Naive thymus-derived CD8-positive, alpha-beta T cell (primary cell): ENCODE measurements at regions not wholly inside any gene's neighbourhood (a gene's known extent, or its start where the extent isn't known, plus 50 kb on each side); places are given as distances from the start of the nearest gene placed in this dataset.

Source experiments
- ATAC-seq, 2 donors: fragments of 150-1000 bp; cut with Tn5 transposase in 1 of 2; sonication (Bioruptor Pico), chemical (Tn5 transposase) in 1 of 2; 1 replicate in 1 of 2; 2 replicates in 1 of 2; pipeline ENCODE4 v1.10.0; 2021; ENCODE audit warnings: mild to moderate bottlenecking in 2 of 2, moderate library complexity in 2 of 2
- POLR2A ChIA-PET: fragments of 350-600 bp; sonication (Branson Sonifier 250); formaldehyde crosslinking; loops from one replicate; lab custom pipeline; 2021; ENCODE audit warnings: antibody characterized with exemption; lab: Charles Lee
- DNase-seq, 10 donors: peaks; one replicate each; pipeline versions ENCODE4 v3.0.0 to v3.0.0-alpha.2; 2020 to 2022
- H3K27ac Mint-ChIP-seq, 10 donors: one replicate each; pipeline ENCODE4 v1.8.0; 2020 to 2022; ENCODE audit warnings: mild to moderate bottlenecking in 10 of 10, mixed read lengths in 10 of 10, moderate library complexity in 4 of 10, inconsistent platforms in 1 of 10
- H3K27me3 Mint-ChIP-seq, 5 donors: one replicate each; pipeline ENCODE4 v1.8.0; 2021 to 2022; ENCODE audit warnings: mixed read lengths in 5 of 5
- H3K36me3 Mint-ChIP-seq, 3 donors: one replicate each; pipeline ENCODE4 v1.8.0; 2020 to 2022; ENCODE audit warnings: mixed read lengths in 3 of 3, mild to moderate bottlenecking in 2 of 3, inconsistent platforms in 1 of 3
- H3K4me1 Mint-ChIP-seq, 4 donors: one replicate each; pipeline ENCODE4 v1.8.0; 2021 to 2022; ENCODE audit warnings: mixed read lengths in 4 of 4
- H3K4me3 Mint-ChIP-seq, 10 donors: one replicate each; pipeline ENCODE4 v1.8.0; 2020 to 2022; ENCODE audit warnings: mild to moderate bottlenecking in 10 of 10, mixed read lengths in 10 of 10, moderate library complexity in 6 of 10, inconsistent platforms in 1 of 10
- H3K9me3 Mint-ChIP-seq, 9 donors: one replicate each; pipeline ENCODE4 v1.8.0; 2020 to 2022; ENCODE audit warnings: mixed read lengths in 9 of 9, mild to moderate bottlenecking in 3 of 9, inconsistent platforms in 1 of 9, moderate library complexity in 1 of 9

DNA sequence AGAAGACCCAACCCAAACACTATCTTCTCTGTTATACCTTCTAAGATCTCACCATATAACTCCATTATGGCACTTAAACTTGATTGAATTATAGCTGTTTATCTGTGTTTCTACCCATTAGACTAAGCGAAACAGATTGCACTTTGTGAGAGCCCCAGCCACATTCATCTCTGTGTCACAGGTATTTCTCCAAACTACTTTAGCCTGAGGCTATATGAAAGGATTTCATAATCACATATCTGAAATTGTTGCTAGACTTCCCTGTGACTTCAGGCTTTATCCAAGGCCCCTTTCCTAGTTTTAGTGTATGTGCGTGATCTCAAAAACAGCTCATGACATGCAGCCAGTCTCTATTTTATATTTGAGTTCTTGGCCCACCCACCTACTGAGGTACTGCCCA lies 745.0 kb upstream of the ACVR2A start:
- H3K4me1 Mint-ChIP-seq, result no peaks in the 10 kb centered on the region
- no peak for ATAC-seq
- H3K27me3 Mint-ChIP-seq, result peaks cover under 1 to 11% (median 3%) of the 10 kb centered on the region in 5 donors
- H3K36me3 Mint-ChIP-seq, result no peaks in the 10 kb centered on the region
- no peak overlapping the region for H3K27ac Mint-ChIP-seq
- no peak overlapping the region for H3K4me3 Mint-ChIP-seq
- H3K9me3 Mint-ChIP-seq, result peaks cover 0 to 3% (median 0%) of the 10 kb centered on the region in 9 donors
- POLR2A ChIA-PET, result no interaction called here
- DNase-seq, result no peak

DNA sequence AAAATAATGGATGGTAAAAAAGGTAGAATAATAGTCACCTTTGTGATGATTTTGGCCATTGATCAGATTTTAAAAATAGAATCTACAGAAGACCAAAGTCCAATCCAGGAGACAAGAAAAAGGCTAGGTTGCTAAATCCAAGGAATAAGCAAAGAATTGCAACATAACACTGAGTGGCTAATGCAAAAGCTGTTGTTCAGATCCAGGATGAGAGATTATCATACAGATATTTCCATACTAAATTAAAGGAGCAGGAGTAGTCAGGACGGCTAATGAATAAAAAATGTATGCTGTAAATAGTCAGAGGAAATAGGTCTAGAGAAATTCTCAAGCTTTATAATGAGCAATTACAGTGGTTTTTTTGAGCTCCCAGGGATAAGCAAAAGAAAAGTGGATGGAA lies 745.9 kb upstream of the ACVR2A start:
- peaks cover 0 to 3% (median 0%) of the 10 kb centered on the region in 9 donors for H3K9me3 Mint-ChIP-seq
- DNase-seq (no peak), ATAC-seq (no peak)
- no peaks in the 10 kb centered on the region for H3K4me1 Mint-ChIP-seq
- POLR2A ChIA-PET, result no interaction called here
- H3K4me3 Mint-ChIP-seq, result no peak overlapping the region
- H3K27ac Mint-ChIP-seq, result no peak overlapping the region
- peaks cover 3 to 17% (median 7%) of the 10 kb centered on the region in 5 donors for H3K27me3 Mint-ChIP-seq
- H3K36me3 Mint-ChIP-seq, result no peaks in the 10 kb centered on the region

DNA sequence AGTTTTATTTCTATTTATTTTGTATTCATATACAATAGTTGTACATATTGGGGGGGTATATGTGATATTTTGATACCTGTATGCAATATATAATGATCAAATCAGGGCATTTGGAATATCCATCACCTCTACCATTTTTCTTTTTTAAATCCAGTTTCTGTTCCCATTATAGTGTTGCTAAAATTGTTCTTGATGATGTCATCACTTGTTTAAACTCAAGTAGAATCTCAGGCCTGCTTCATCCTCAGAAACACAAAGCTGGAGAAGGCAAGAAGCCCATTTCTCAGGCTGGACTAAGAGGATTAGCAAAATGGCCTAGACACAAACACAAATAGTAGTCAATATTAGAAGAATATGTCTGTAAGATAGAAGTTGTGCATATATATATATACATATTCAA lies 747.1 kb upstream of the ACVR2A start:
- Mint-ChIP-seq H3K27ac (no peak overlapping the region), H3K4me1 (no peaks in the 10 kb centered on the region), H3K9me3 (peaks cover 0 to 1% (median 0%) of the 10 kb centered on the region in 9 donors), H3K4me3 (no peak overlapping the region), H3K27me3 (peaks cover under 1 to 13% (median 6%) of the 10 kb centered on the region in 5 donors), H3K36me3 (no peaks in the 10 kb centered on the region)
- DNase-seq (no peak), ATAC-seq (no peak)
- POLR2A ChIA-PET, result no interaction called here

DNA sequence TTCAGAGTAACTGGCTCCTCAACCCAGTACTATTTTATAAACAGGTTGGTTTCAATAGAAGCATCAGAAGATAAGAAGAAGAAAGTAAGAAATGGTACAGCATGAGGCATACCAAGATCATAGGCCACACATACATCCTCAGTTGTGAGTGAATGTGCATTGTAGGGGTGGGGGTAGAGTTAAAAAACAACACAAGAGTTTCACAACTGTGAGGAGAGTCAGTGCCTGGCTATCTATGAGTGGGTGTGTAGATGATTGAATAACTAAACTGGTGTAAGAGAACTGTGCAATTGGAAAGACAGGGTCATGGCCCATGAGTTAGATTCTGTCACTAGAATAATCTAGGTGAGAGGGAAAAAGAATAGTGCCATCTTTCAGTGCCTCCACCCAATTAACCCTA lies 748.2 kb upstream of the ACVR2A start:
- no peaks in the 10 kb centered on the region for H3K4me1 Mint-ChIP-seq
- peaks cover 0 to 11% (median 5%) of the 10 kb centered on the region in 5 donors for H3K27me3 Mint-ChIP-seq
- DNase-seq (no peak), ATAC-seq (no peak)
- no peaks in the 10 kb centered on the region for H3K36me3 Mint-ChIP-seq
- POLR2A ChIA-PET, result interaction anchor here (0.6 kb wide), 1 partner anchor 780 kb away, joined by 3 read pairs; no protein-coding TSS in a partner anchor
- no peaks in the 10 kb centered on the region for H3K9me3 Mint-ChIP-seq
- H3K4me3 Mint-ChIP-seq, result no peak overlapping the region
- no peak overlapping the region for H3K27ac Mint-ChIP-seq

DNA sequence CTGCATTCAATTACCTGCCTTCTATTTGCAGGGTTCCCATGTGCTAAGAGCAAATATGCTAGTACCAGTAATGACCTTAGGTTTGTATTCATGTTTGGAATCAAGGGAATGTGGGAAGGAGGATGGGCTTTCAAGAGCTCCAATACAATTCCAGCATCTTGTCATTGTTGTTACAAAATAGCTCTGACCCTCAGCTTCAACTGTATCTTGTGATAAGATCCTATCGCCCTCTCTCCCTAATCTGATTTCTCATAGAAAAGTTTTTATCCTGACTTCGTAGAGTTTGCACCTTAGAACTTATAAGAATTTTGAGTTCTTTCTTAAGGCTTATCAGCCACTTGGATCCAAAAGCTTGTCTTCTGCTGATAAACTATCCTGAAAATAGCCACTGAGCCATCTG lies 749.5 kb upstream of the ACVR2A start:
- Mint-ChIP-seq H3K36me3 (no peaks in the 10 kb centered on the region), H3K4me3 (no peak overlapping the region), H3K27ac (no peak overlapping the region), H3K4me1 (no peaks in the 10 kb centered on the region), H3K9me3 (no peaks in the 10 kb centered on the region), H3K27me3 (peaks cover 0 to 10% (median 5%) of the 10 kb centered on the region in 5 donors)
- DNase-seq, result no peak
- POLR2A ChIA-PET, result no interaction called here
- no peak for ATAC-seq

DNA sequence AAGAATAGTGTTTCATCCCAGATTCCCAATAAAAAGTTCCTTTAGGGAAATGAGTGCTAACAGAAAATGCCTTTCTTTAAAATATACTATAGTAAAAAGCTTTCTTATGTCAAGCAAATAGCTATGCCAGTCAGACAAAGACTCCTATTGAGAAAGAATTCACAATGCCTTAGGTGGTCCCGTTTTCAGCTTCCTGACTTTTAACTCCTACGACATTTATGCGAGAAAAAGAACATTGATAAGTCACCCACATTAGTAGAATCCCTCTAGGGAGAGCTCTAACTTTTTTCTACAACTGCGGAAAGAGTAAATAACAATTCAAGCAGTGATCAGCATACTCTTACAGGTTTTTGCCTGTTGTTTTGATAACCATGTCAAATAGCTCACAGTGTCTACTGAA lies 750.8 kb upstream of the ACVR2A start:
- Mint-ChIP-seq H3K4me1 (no peaks in the 10 kb centered on the region), H3K4me3 (no peak overlapping the region), H3K27me3 (peaks cover 0 to 10% (median 7%) of the 10 kb centered on the region in 5 donors), H3K36me3 (no peaks in the 10 kb centered on the region), H3K9me3 (no peaks in the 10 kb centered on the region), H3K27ac (no peak overlapping the region)
- no peak for DNase-seq
- POLR2A ChIA-PET, result no interaction called here
- ATAC-seq, result no peak

DNA sequence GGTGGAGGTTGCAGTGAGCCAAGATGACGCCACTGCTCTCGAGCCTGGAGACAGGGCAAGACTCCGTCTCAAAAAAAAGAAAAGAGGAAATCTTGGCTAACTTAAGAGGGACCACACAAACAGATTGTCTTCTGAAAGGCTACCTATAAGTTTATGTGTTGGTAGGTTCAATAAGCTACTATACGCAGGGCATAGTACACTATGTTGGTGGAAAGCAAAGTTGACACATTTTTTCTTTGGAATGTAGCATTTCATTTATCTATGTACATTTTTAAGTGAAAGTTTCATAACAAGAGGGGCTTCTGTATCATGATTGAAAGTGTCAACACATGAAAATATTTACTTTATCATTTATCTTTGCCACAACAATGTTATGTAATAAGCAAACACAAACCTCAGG lies 752.6 kb upstream of the ACVR2A start:
- Mint-ChIP-seq H3K9me3 (no peaks in the 10 kb centered on the region), H3K27ac (no peak overlapping the region), H3K27me3 (peaks cover 0 to 10% (median 5%) of the 10 kb centered on the region in 5 donors), H3K4me3 (no peak overlapping the region), H3K36me3 (no peaks in the 10 kb centered on the region), H3K4me1 (no peaks in the 10 kb centered on the region)
- POLR2A ChIA-PET, result no interaction called here
- ATAC-seq, result no peak
- DNase-seq, result no peak

DNA sequence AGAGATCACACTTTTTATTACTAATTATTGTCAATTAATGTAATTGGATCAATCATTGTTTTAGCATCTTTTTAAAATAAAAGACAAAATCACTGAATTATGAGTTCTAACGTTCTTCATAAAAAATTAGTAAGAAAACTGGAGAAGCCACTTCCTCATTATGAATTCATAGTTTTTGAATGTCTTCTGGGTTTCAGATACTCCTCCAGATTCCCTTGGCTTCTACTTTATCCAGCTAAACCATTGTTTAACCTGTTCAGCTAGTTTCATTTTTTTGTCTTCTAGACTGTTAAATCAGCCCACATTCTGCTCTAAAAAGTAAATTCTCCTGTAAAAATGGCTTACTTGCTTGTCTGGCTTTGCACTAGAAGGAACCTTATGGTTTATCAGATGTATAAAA lies 753.4 kb upstream of the ACVR2A start:
- Mint-ChIP-seq H3K4me3 (no peak overlapping the region), H3K27ac (no peak overlapping the region), H3K4me1 (no peaks in the 10 kb centered on the region), H3K36me3 (no peaks in the 10 kb centered on the region), H3K27me3 (peaks cover 2 to 10% (median 5%) of the 10 kb centered on the region in 5 donors), H3K9me3 (no peaks in the 10 kb centered on the region)
- DNase-seq, result no peak
- ATAC-seq, result no peak
- POLR2A ChIA-PET, result no interaction called here

DNA sequence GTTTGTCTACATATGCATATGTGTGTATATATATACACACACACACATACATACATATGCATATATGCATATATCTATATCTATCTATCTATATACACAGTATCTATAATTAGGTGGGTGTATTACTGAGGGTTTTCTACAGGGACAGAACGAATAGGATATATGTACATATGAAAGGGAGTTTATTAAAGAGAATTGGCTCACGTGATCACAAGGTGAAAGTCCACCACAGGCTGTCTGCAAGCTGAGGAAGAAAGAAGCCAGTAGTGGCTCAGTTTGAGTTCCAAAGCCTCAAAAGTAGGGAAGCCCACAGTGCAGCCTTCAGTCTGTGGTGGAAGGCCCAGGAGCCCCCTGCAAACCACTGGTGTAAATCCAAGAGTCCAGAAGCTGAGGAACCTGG lies 756.0 kb upstream of the ACVR2A start:
- POLR2A ChIA-PET, result no interaction called here
- H3K27ac Mint-ChIP-seq, result no peak overlapping the region
- peaks cover 0 to 5% (median 2%) of the 10 kb centered on the region in 5 donors for H3K27me3 Mint-ChIP-seq
- H3K9me3 Mint-ChIP-seq, result no peaks in the 10 kb centered on the region
- no peaks in the 10 kb centered on the region for H3K4me1 Mint-ChIP-seq
- H3K4me3 Mint-ChIP-seq, result no peak overlapping the region
- no peaks in the 10 kb centered on the region for H3K36me3 Mint-ChIP-seq
- ATAC-seq, result no peak
- DNase-seq, result no peak

DNA sequence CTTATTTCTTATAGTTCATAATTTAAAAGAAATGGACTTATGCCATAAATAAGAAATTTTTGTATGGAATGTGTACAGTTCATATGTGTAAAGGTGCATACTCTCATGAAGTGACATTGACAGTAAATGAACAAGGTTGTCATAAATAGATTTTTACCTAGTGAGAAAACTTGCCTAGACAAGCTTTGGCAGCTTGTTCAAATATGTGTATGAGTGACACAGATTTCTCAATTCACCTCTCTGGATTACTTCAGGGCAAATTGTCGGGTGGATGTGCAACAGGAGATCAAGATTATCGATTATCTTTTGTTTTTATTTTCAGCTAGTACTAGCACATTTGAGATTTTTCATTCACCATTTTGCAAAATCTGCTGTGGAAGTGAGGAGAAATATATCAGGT lies 758.1 kb upstream of the ACVR2A start:
- Mint-ChIP-seq H3K4me3 (no peak overlapping the region), H3K27me3 (peaks cover 0 to 6% (median 2%) of the 10 kb centered on the region in 5 donors), H3K36me3 (no peaks in the 10 kb centered on the region), H3K4me1 (no peaks in the 10 kb centered on the region), H3K9me3 (no peaks in the 10 kb centered on the region), H3K27ac (no peak overlapping the region)
- ATAC-seq (no peak), DNase-seq (no peak)
- POLR2A ChIA-PET, result no interaction called here

DNA sequence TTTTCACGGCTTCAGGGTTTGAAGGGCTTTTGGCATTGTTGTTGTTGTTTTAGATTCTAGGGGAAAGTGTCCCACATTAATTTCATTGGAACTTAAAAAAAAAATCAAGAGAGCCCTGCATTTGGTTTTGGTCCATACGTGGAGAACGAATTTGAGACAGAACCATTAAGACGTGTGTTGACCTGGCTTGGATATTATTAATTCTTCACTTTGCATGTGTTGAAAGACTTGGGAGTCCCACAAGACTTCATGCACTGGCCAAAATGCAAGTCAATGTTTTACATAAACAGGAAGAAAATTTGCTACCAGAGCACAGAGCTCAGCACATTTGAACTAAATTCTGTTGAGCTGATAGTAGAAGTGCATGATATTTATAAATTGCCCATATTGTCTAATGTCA lies 761.2 kb upstream of the ACVR2A start:
- no peak overlapping the region for H3K27ac Mint-ChIP-seq
- no peak overlapping the region for H3K4me3 Mint-ChIP-seq
- H3K36me3 Mint-ChIP-seq, result no peaks in the 10 kb centered on the region
- H3K27me3 Mint-ChIP-seq, result peaks cover 0 to 8% (median 0%) of the 10 kb centered on the region in 5 donors
- POLR2A ChIA-PET, result no interaction called here
- ATAC-seq (no peak), DNase-seq (no peak)
- no peaks in the 10 kb centered on the region for H3K9me3 Mint-ChIP-seq
- H3K4me1 Mint-ChIP-seq, result no peaks in the 10 kb centered on the region

DNA sequence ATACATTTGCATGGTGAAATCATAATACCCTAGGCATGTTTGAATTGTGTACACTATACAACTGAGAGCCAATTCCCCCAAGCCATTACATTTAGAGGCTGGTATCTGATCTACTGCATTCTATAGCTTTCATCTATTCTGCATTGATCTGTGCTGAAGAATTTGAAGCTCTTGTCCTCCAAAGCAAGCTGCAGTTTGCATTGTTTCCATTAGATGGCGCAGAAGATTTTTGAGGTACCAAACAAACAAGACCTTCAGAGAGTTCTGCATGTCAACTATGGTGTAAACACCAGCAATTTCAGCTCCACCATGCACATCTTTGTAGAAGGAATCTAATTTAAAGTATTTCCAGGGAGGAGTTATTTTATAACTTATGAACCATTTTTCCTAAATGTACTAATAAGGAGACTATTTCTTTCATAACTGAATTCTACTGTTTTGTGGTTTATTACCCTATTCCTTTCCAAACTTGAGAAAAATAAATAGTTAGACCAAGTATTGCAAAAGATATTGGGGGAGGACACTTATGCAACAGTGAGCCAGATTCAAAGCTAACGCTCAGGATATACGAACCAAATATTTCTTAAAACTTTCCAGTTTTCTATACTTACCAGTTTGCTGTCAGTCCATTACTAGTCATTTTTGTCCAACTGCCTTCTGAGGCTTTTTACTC lies 761.8 kb upstream of the ACVR2A start:
- POLR2A ChIA-PET, result no interaction called here
- DNase-seq (peak in 8 of 10 donors; percentile 0 to 48 (median 32)), ATAC-seq (peak in 1 of 2 donors; percentile 14)
- no peak overlapping the region for H3K27ac Mint-ChIP-seq
- no peak overlapping the region for H3K4me3 Mint-ChIP-seq
- H3K27me3 Mint-ChIP-seq, result peaks cover 0 to 8% (median 3%) of the 10 kb centered on the region in 5 donors
- H3K36me3 Mint-ChIP-seq, result no peaks in the 10 kb centered on the region
- no peaks in the 10 kb centered on the region for H3K4me1 Mint-ChIP-seq
- no peaks in the 10 kb centered on the region for H3K9me3 Mint-ChIP-seq

DNA sequence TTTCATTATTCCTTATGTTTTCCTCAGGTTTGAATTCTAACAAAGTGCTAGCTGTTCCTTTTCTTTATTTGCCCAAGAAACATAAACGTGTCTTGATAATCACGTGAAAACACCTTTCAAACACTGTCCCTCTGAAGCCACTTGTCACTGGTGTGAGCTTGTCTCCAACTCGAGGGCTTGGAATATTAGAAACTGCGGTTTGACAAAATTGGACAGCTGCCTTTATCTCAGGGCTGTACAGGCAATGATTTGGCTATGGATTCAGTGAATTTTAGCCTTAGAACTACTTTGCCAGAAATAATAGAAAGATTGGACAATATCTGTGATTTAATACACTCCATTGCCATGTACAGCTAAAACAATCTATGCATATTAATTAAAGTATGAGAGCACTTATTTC lies 763.0 kb upstream of the ACVR2A start:
- DNase-seq (no peak), ATAC-seq (no peak)
- H3K27me3 Mint-ChIP-seq, result peaks cover 0 to 14% (median 3%) of the 10 kb centered on the region in 5 donors
- H3K27ac Mint-ChIP-seq, result no peak overlapping the region
- no peaks in the 10 kb centered on the region for H3K36me3 Mint-ChIP-seq
- no peak overlapping the region for H3K4me3 Mint-ChIP-seq
- H3K9me3 Mint-ChIP-seq, result no peaks in the 10 kb centered on the region
- POLR2A ChIA-PET, result no interaction called here
- no peaks in the 10 kb centered on the region for H3K4me1 Mint-ChIP-seq

DNA sequence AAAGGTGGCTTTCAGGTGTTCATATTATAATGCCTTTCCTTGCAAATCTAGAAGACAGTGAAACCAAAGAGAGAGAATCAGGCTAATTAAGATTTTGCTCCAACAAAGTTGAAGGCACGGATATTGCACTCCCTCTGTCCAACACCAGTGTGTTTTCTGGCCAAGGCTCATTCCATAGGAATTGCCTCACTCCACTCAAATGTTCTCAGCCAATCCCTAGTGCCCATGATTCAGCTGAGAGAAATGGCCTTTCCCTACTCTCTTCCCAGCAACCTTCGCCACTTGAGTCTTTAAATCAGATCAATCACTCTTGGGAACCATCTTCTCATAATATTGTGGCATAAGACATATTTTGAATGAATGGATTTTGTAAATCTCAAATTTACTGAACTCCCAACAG lies 768.2 kb upstream of the ACVR2A start:
- Mint-ChIP-seq H3K27me3 (peaks cover 0 to 14% (median 3%) of the 10 kb centered on the region in 5 donors), H3K9me3 (no peaks in the 10 kb centered on the region), H3K4me1 (no peaks in the 10 kb centered on the region), H3K27ac (no peak overlapping the region), H3K36me3 (no peaks in the 10 kb centered on the region), H3K4me3 (no peak overlapping the region)
- no peak for ATAC-seq
- POLR2A ChIA-PET, result no interaction called here
- DNase-seq, result no peak
